ENCODE measurements at regions not wholly inside any gene's neighbourhood (a gene's known extent, or its start where the extent isn't known, plus 50 kb on each side); places are given as distances from the start of the nearest gene placed in this dataset.

DNA sequence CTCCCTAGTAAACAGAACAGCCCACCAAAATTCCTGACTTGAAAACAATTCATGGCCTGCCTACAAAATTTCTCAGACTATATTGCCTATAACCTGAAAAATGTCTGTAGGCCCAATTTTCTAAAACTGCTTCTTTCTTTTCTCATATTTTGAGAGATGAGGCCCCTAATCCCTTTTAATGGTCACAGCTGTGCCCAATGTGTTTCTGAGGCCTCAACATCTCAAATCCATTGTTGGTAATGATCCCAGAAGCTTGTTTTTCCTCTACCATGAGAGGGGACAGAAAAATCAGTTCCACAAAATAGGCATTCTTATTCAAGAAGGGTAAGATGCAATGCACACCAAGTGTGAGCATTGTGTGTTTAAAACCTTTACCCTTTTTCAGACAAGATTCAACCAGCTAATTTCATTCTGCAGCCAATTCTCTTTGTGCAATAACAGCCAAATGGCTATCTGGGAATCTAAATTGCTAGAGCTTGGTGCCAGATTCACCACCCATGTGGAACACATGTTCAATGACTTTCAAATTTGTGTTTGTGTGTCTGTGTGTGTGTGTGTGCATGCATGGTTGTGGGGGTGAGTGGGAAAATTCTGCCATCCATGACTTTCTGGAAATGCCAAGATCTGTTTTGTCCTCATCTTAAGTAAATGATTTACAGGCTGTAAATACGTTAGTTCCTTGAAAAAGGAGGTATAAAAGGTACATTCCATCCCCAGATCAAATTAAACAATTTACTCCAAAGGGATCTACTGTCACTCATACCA lies 319.5 kb downstream of the TNS1 start:
- TF ChIP-seq, protein P1, sequence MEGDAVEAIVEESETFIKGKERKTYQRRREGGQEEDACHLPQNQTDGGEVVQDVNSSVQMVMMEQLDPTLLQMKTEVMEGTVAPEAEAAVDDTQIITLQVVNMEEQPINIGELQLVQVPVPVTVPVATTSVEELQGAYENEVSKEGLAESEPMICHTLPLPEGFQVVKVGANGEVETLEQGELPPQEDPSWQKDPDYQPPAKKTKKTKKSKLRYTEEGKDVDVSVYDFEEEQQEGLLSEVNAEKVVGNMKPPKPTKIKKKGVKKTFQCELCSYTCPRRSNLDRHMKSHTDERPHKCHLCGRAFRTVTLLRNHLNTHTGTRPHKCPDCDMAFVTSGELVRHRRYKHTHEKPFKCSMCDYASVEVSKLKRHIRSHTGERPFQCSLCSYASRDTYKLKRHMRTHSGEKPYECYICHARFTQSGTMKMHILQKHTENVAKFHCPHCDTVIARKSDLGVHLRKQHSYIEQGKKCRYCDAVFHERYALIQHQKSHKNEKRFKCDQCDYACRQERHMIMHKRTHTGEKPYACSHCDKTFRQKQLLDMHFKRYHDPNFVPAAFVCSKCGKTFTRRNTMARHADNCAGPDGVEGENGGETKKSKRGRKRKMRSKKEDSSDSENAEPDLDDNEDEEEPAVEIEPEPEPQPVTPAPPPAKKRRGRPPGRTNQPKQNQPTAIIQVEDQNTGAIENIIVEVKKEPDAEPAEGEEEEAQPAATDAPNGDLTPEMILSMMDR (IDR thresholded peaks at IDR 0.05; ENCODE audit: insufficient read depth, low read length, severe bottlenecking): no peak
- no peak for FAIRE-seq
- H3K27me3 ChIP-seq (ENCODE audit: control insufficient read depth, insufficient read depth, low read length): no peaks in the 10 kb centered on the region
- no peak for DNase-seq (ENCODE audit: low read depth)
- H3K4me3 ChIP-seq (ENCODE audit: low read depth, low read length): no peak overlapping the region
- H3K36me3 ChIP-seq (ENCODE audit: control insufficient read depth, insufficient read depth, low read length): no peaks in the 10 kb centered on the region

DNA sequence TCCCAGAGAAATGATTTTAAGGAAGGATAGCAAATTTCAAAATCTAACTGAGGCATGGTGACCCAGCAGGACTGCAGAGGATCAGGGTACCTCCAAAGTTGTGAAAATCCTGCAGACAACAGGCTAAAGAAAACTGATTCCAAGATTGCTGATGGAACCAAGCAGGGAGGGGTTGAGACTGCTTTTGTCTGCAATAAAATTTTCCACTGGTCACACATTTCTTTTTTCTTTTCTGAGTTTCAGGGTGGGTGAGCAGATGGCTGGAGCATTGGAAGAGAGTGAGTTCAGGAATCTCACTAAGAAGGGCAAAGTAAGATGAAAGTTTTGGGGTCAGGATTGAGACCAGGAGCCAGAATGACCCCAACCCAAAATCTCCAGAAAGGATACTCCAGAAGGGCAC lies 321.0 kb downstream of the TNS1 start:
- H3K36me3 ChIP-seq (ENCODE audit: control insufficient read depth, insufficient read depth, low read length): no peaks in the 10 kb centered on the region
- TF ChIP-seq, protein P1 (IDR thresholded peaks at IDR 0.05; ENCODE audit: insufficient read depth, low read length, severe bottlenecking): no peak
- DNase-seq (ENCODE audit: low read depth): no peak
- no peaks in the 10 kb centered on the region for H3K27me3 ChIP-seq (ENCODE audit: control insufficient read depth, insufficient read depth, low read length)
- FAIRE-seq: no peak
- H3K4me3 ChIP-seq (ENCODE audit: low read depth, low read length): no peak overlapping the region

DNA sequence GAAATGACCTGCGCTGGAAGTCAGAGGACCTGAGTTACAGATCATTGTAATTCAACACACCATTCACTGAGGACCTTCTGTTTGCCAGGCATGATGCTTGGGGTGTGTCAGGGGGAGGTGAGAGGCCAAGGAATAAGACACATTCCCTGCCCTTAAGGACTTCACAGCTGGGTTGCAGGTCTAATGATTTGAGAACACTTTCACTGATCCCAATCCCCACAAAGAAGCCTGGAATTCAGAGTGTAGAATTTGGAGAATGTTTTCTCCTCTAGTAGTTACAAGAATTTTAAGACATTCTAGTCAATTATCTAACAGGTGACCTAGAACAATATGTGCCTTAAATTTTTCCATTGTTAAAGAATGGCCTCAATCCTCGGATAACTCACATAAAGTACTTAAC lies 322.4 kb downstream of the TNS1 start:
- H3K27me3 ChIP-seq (ENCODE audit: control insufficient read depth, insufficient read depth, low read length): no peaks in the 10 kb centered on the region
- FAIRE-seq: no peak
- no peak for DNase-seq (ENCODE audit: low read depth)
- TF ChIP-seq, protein P1 (IDR thresholded peaks at IDR 0.05; ENCODE audit: insufficient read depth, low read length, severe bottlenecking): no peak
- H3K4me3 ChIP-seq (ENCODE audit: low read depth, low read length): no peak overlapping the region
- no peaks in the 10 kb centered on the region for H3K36me3 ChIP-seq (ENCODE audit: control insufficient read depth, insufficient read depth, low read length)

DNA sequence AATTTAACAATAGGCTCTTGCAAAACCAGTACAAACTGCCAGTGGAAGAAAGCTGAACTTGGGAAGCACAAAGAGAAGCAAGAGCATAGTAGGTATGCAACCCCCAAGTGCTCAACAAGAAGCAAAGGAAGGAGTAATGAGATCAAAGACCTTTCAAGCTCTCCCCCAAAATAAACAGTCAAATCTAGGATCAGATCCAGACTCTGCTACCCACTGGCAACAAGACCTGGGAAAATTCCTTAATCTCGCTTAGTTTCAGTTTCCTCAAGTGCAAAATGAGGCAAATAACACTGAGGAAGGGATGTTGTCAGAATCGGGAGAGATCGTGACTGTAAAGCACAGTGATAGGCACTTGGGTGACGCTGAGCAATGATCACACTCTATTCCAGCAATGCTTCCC lies 329.2 kb downstream of the TNS1 start:
- no peak overlapping the region for H3K4me3 ChIP-seq (ENCODE audit: low read depth, low read length)
- no peak for FAIRE-seq
- no peaks in the 10 kb centered on the region for H3K36me3 ChIP-seq (ENCODE audit: control insufficient read depth, insufficient read depth, low read length)
- no peak for DNase-seq (ENCODE audit: low read depth)
- H3K27me3 ChIP-seq (ENCODE audit: control insufficient read depth, insufficient read depth, low read length): no peaks in the 10 kb centered on the region
- TF ChIP-seq, protein P1 (IDR thresholded peaks at IDR 0.05; ENCODE audit: insufficient read depth, low read length, severe bottlenecking): no peak

DNA sequence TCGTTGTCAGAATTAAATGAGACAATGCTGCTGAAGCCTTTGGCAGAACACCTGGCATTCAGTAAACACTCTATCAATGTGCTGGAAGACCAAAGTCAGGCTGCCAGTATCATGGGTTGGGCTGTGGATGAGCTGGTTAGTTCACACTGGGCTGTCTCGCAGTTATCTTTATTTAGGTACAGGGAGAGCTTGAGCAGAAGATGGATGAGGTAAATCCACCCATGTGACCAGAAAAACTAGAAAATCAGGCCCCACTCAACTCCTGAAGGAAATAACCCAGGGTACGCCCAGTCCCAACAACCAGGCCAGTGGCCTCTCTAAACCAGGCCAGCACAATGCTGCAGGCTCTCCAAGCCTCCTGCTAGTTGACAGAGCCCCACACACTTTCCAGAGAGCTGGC lies 330.3 kb downstream of the TNS1 start:
- peak; percentile 70 for DNase-seq (ENCODE audit: low read depth)
- H3K36me3 ChIP-seq (ENCODE audit: control insufficient read depth, insufficient read depth, low read length): no peaks in the 10 kb centered on the region
- TF ChIP-seq, protein P1 (IDR thresholded peaks at IDR 0.05; ENCODE audit: insufficient read depth, low read length, severe bottlenecking): no peak
- FAIRE-seq: no peak
- no peaks in the 10 kb centered on the region for H3K27me3 ChIP-seq (ENCODE audit: control insufficient read depth, insufficient read depth, low read length)
- H3K4me3 ChIP-seq (ENCODE audit: low read depth, low read length): no peak overlapping the region

DNA sequence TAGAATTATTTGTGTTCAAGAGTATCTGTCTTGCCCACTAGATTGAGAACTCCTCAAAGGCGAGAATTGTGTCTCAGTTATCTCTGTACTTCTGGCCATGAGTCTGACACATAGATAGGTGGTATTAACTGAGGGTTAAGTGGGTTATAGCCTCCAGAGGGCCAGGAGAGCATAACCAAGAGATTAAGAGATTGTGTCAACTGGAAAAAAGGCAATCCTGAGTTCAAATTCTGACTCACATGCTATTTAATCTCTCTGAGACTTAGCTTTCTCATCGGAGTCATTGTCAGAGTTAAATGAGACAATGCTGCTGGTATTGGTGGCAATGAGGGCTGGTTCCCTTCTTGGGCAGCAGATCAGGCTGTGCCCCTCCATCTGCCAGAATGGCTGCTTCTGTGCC lies 330.9 kb downstream of the TNS1 start:
- DNase-seq (ENCODE audit: low read depth) (no peak), FAIRE-seq (no peak)
- H3K36me3 ChIP-seq (ENCODE audit: control insufficient read depth, insufficient read depth, low read length): no peaks in the 10 kb centered on the region
- H3K4me3 ChIP-seq (ENCODE audit: low read depth, low read length): no peak overlapping the region
- H3K27me3 ChIP-seq (ENCODE audit: control insufficient read depth, insufficient read depth, low read length): no peaks in the 10 kb centered on the region
- TF ChIP-seq, protein P1 (IDR thresholded peaks at IDR 0.05; ENCODE audit: insufficient read depth, low read length, severe bottlenecking): no peak

All from bronchial epithelial cell (primary cell).